Activated CD4-positive, alpha-beta memory T cell treated with anti-CD3 and anti-CD28 coated beads for 36 hours (primary cell): ENCODE measurements at regions not wholly inside any gene's neighbourhood (a gene's known extent, or its start where the extent isn't known, plus 50 kb on each side); places are given as distances from the start of the nearest gene placed in this dataset.

Source experiments
- CTCF ChIA-PET: fragments of 350-600 bp; sonication (Branson Sonifier 250); formaldehyde crosslinking; loops from one replicate; lab custom pipeline; 2021; ENCODE audit warnings: antibody characterized with exemption, inconsistent platforms; lab: Charles Lee
- POLR2A ChIA-PET: fragments of 350-600 bp; sonication (Branson Sonifier 250); formaldehyde crosslinking; loops from one replicate; lab custom pipeline; 2021; ENCODE audit warnings: antibody characterized with exemption; lab: Charles Lee
- DNase-seq: peaks from one replicate; pipeline ENCODE4 v3.0.0-alpha.2; 2020
- H3K27ac Mint-ChIP-seq: one replicate; pipeline ENCODE4 v1.8.0; 2021; ENCODE audit warnings: mixed read lengths
- H3K27me3 Mint-ChIP-seq: one replicate; pipeline ENCODE4 v1.8.0; 2021; ENCODE audit warnings: mixed read lengths
- H3K36me3 Mint-ChIP-seq: one replicate; pipeline ENCODE4 v1.8.0; 2021; ENCODE audit warnings: mixed read lengths
- H3K4me1 Mint-ChIP-seq: one replicate; pipeline ENCODE4 v1.8.0; 2021; ENCODE audit warnings: low read depth, mixed read lengths
- H3K4me3 Mint-ChIP-seq: one replicate; pipeline ENCODE4 v1.8.0; 2021; ENCODE audit warnings: mild to moderate bottlenecking, mixed read lengths
- H3K9me3 Mint-ChIP-seq: one replicate; pipeline ENCODE4 v1.8.0; 2021; ENCODE audit warnings: mixed read lengths
- intact Hi-C: fragments of 100-400 bp; cut with micrococcal nuclease; formaldehyde crosslinking; loops from one replicate; pipeline ENCODE4 v1.15.1; 2023

DNA sequence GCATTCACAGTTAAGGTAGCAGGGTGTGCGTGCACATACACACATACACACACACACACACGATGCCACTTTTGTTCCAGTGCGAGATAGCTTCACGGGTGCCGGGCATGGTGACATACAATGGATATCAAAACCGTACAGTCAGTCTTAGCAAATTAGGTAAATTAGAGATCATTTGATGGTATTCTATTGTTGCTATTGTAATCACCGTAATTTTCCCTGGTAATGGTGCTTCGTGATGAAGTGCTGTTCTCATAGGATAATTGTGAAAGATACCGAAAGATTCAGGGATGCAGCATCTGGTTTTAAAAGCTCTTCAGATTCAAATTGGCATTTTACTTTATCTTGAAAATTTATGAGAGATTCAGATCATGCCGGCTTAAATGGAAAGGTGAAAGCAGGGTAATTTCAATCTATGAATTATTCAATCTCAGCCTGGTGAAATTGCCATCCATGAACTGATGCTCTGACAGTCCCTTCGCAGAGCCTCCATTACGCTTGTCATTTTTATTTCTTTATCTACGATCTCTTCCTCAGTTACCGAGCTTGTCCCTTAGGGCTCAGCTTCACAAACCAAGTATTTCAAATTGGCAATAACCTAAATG is 71.3 kb upstream of the SOX4 start:
- no peaks in the 10 kb centered on the region for H3K4me1 Mint-ChIP-seq
- POLR2A ChIA-PET = no interaction called here
- H3K9me3 Mint-ChIP-seq = no peaks in the 10 kb centered on the region
- no peaks in the 10 kb centered on the region for H3K36me3 Mint-ChIP-seq
- CTCF ChIA-PET = no interaction called here
- intact Hi-C loops = no loop called here
- DNase-seq = no peak
- no peak overlapping the region for H3K27ac Mint-ChIP-seq
- H3K4me3 Mint-ChIP-seq = no peak overlapping the region
- H3K27me3 Mint-ChIP-seq = peaks cover 3% of the 10 kb centered on the region

DNA sequence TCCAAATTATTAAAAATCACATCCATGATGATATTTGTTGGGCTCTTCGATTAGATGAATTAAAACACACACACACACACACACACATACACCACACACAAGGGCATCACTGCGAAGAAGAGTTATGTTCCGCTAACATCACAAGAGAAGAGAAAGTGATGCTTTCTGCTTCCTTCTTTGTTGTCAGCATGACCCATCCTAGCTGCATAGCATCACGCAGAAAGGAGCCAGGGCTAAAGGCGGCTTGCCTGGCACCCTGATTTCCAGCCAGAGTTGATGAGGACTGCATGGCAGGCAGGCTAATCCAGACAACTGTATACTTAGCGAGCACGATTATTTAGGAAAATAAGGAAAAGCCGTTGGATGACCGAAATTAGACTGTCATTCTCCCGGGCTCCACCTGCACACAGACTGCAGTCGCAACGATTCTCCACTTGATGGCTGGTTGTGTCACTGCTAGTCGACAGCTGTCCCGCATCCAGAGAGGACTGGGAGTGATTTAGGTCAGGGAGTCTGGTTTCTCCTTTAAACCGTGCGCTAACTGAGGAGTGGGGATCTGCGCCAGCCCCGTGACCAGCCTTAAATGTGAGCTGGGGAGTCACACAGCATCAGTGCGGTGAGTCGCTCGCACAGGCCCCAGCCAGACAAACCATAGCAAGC is 70.6 kb upstream of the SOX4 start:
- Mint-ChIP-seq H3K9me3 (no peaks in the 10 kb centered on the region), H3K27ac (no peak overlapping the region), H3K4me1 (no peaks in the 10 kb centered on the region), H3K4me3 (no peak overlapping the region), H3K36me3 (no peaks in the 10 kb centered on the region), H3K27me3 (peaks cover 3% of the 10 kb centered on the region)
- DNase-seq = no peak
- POLR2A ChIA-PET = no interaction called here
- intact Hi-C loops = no loop called here
- CTCF ChIA-PET = no interaction called here

GRCh38 chr6:21523652-21524051 is 69.9 kb upstream of the SOX4 start:
- Mint-ChIP-seq H3K4me3 (no peak overlapping the region), H3K27me3 (no peaks in the 10 kb centered on the region), H3K36me3 (no peaks in the 10 kb centered on the region), H3K27ac (no peak overlapping the region), H3K4me1 (no peaks in the 10 kb centered on the region), H3K9me3 (no peaks in the 10 kb centered on the region)
- ChIA-PET CTCF (no interaction called here), POLR2A (no interaction called here)
- intact Hi-C loops = no loop called here
- no peak for DNase-seq

DNA sequence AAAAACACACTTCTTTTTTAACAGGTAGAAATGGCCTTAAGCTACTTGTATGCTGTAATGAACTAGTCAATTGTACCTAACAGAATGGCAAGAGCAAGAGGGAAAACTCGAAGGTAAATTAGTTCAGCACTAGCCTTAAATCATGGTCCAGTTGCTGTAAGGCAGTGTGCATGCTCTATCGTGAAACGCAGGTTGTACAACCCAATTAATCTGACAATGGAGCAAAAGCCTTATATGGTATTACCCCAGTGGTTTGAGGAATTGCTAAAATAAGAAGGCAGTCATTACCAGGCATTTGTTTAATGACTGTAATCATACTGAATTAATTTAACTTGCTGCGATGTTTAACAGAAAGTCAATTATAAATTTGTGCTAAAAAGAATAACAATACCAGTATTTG is 69.3 kb upstream of the SOX4 start:
- Mint-ChIP-seq H3K9me3 (no peaks in the 10 kb centered on the region), H3K27ac (no peak overlapping the region), H3K36me3 (no peaks in the 10 kb centered on the region), H3K4me3 (no peak overlapping the region), H3K4me1 (no peaks in the 10 kb centered on the region), H3K27me3 (no peaks in the 10 kb centered on the region)
- CTCF ChIA-PET = no interaction called here
- POLR2A ChIA-PET = no interaction called here
- no peak for DNase-seq
- intact Hi-C loops = no loop called here

GRCh38 chr6:21526974-21527373 is 66.6 kb upstream of the SOX4 start:
- Mint-ChIP-seq H3K9me3 (no peaks in the 10 kb centered on the region), H3K27ac (no peak overlapping the region), H3K4me3 (no peak overlapping the region), H3K36me3 (no peaks in the 10 kb centered on the region), H3K4me1 (no peaks in the 10 kb centered on the region), H3K27me3 (no peaks in the 10 kb centered on the region)
- DNase-seq = no peak
- intact Hi-C loops = no loop called here
- POLR2A ChIA-PET = no interaction called here
- CTCF ChIA-PET = no interaction called here

- DNase-seq = no peak
- Mint-ChIP-seq H3K36me3 (no peaks in the 10 kb centered on the region), H3K4me3 (no peak overlapping the region), H3K9me3 (no peaks in the 10 kb centered on the region), H3K27me3 (no peaks in the 10 kb centered on the region), H3K4me1 (no peaks in the 10 kb centered on the region), H3K27ac (no peak overlapping the region)
- intact Hi-C loops = no loop called here
- POLR2A ChIA-PET = no interaction called here
- CTCF ChIA-PET = no interaction called here
These were observed 65.8 kb upstream of the SOX4 start for GRCh38 chr6:21527731-21528130.

DNA sequence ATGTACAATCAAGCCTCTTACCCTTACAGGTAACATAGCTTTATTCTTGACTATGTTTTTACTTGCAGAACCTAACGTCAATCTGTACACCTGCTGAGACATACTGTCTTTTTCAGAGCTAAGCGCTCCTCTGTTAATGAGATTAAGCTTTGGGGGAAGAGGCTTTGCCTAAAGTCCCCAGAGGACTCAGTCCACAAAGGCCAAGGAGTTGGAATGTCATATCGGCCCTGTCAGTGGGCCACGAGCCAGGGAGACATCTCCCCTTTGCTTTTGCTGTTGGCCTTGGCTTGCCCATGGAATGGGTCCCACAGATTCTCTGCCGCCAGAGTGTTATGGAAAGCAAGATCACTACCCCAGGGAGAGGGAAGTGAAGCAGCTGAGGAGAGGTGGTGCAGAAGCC is 64.1 kb upstream of the SOX4 start:
- H3K27me3 Mint-ChIP-seq = no peaks in the 10 kb centered on the region
- H3K4me1 Mint-ChIP-seq = no peaks in the 10 kb centered on the region
- CTCF ChIA-PET = no interaction called here
- POLR2A ChIA-PET = no interaction called here
- no peak for DNase-seq
- no peaks in the 10 kb centered on the region for H3K9me3 Mint-ChIP-seq
- H3K27ac Mint-ChIP-seq = no peak overlapping the region
- H3K4me3 Mint-ChIP-seq = no peak overlapping the region
- intact Hi-C loops = no loop called here
- H3K36me3 Mint-ChIP-seq = no peaks in the 10 kb centered on the region

GRCh38 chr6:21531393-21531792 is 62.2 kb upstream of the SOX4 start:
- POLR2A ChIA-PET = no interaction called here
- H3K9me3 Mint-ChIP-seq = no peaks in the 10 kb centered on the region
- no peaks in the 10 kb centered on the region for H3K36me3 Mint-ChIP-seq
- H3K4me1 Mint-ChIP-seq = no peaks in the 10 kb centered on the region
- CTCF ChIA-PET = no interaction called here
- H3K27me3 Mint-ChIP-seq = peaks cover 6% of the 10 kb centered on the region
- DNase-seq = no peak
- intact Hi-C loops = no loop called here
- no peak overlapping the region for H3K27ac Mint-ChIP-seq
- no peak overlapping the region for H3K4me3 Mint-ChIP-seq

DNA sequence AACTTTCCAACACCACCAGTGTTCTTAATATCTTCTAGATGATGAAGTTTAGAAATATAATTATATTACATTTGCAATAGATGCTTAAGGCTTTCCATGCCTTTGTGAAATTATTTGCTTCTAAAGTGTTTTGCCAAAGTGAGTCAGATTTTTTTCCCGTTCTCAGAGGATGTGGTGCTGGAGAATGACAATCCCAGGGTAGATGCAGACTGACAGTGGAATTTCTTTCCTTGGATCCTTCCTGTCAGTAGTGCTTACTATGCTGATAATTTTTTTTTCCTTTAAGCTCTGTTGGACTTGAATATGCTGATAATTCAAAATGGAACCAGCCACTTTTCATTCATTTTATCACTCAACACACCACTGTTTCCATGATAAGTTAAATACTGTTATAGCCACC is 59.9 kb upstream of the SOX4 start:
- Mint-ChIP-seq H3K27me3 (peaks cover 6% of the 10 kb centered on the region), H3K27ac (no peak overlapping the region), H3K4me1 (no peaks in the 10 kb centered on the region), H3K4me3 (no peak overlapping the region), H3K9me3 (no peaks in the 10 kb centered on the region), H3K36me3 (no peaks in the 10 kb centered on the region)
- DNase-seq = no peak
- CTCF ChIA-PET = no interaction called here
- intact Hi-C loops = no loop called here
- POLR2A ChIA-PET = no interaction called here

- POLR2A ChIA-PET = no interaction called here
- H3K4me1 Mint-ChIP-seq = no peaks in the 10 kb centered on the region
- no peaks in the 10 kb centered on the region for H3K36me3 Mint-ChIP-seq
- no peak for DNase-seq
- CTCF ChIA-PET = no interaction called here
- no peak overlapping the region for H3K27ac Mint-ChIP-seq
- H3K27me3 Mint-ChIP-seq = peaks cover 9% of the 10 kb centered on the region
- no peak overlapping the region for H3K4me3 Mint-ChIP-seq
- intact Hi-C loops = no loop called here
- no peaks in the 10 kb centered on the region for H3K9me3 Mint-ChIP-seq
These were observed 57.2 kb upstream of the SOX4 start for GRCh38 chr6:21536280-21536766.

- H3K36me3 Mint-ChIP-seq = no peaks in the 10 kb centered on the region
- H3K27ac Mint-ChIP-seq = no peak overlapping the region
- DNase-seq = no peak
- H3K4me1 Mint-ChIP-seq = no peaks in the 10 kb centered on the region
- H3K27me3 Mint-ChIP-seq = peaks cover 9% of the 10 kb centered on the region
- no peaks in the 10 kb centered on the region for H3K9me3 Mint-ChIP-seq
- H3K4me3 Mint-ChIP-seq = no peak overlapping the region
- ChIA-PET CTCF (no interaction called here), POLR2A (interaction anchor here (0.6 to 1.4 kb wide), 2 partner anchors 50 to 346 kb away, joined by 4 to 5 read pairs; no protein-coding TSS in a partner anchor)
- intact Hi-C loops = no loop called here
These were observed 55.9 kb upstream of the SOX4 start for GRCh38 chr6:21537637-21538036.

GRCh38 chr6:21538186-21538798 is 55.3 kb upstream of the SOX4 start:
- ChIA-PET POLR2A (interaction anchor here (0.6 to 1.4 kb wide), 2 partner anchors 49 to 347 kb away, joined by 4 to 5 read pairs; no protein-coding TSS in a partner anchor), CTCF (no interaction called here)
- no peaks in the 10 kb centered on the region for H3K4me1 Mint-ChIP-seq
- H3K9me3 Mint-ChIP-seq = no peaks in the 10 kb centered on the region
- DNase-seq = no peak
- no peaks in the 10 kb centered on the region for H3K36me3 Mint-ChIP-seq
- H3K4me3 Mint-ChIP-seq = no peak overlapping the region
- H3K27me3 Mint-ChIP-seq = peaks cover 9% of the 10 kb centered on the region
- no peak overlapping the region for H3K27ac Mint-ChIP-seq
- intact Hi-C loops = no loop called here
